NCI-H345 treated with DMSO at 0.1 percent for 48 hours (cell line): ENCODE measurements at regions not wholly inside any gene's neighbourhood (a gene's known extent, or its start where the extent isn't known, plus 50 kb on each side); places are given as distances from the start of the nearest gene placed in this dataset.
"Not testable (repeated sequence)": the region's sequence is repeated elsewhere in the genome, so short reads cannot be mapped to it uniquely, and the experiment has no call there.

Experiments used
- DNase-seq: peaks from one replicate; lab custom pipeline; 2025; ENCODE audit not compliant: unreplicated experiment; lab: John Stamatoyannopoulos, UW

DNA sequence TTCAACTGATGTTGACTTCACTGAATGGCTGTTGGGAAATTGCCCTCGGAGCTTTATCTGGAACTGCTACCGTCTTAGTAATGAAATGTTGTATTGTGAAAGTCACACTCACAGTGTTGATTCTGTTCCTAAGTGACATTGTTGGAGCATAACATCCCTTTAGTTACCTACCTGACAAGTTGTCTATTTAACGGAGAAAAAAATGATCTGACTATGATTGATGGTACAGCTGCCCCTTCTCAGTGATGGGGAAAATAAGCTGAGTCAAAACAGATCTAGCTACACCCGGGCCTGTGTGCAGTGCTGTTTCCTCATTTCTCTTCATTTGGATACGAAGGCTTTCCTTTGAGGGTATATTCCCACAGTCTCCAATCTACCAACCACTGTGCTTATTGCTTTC, 472.3 kb upstream of the BRINP3 start:
- no peak for DNase-seq

DNA sequence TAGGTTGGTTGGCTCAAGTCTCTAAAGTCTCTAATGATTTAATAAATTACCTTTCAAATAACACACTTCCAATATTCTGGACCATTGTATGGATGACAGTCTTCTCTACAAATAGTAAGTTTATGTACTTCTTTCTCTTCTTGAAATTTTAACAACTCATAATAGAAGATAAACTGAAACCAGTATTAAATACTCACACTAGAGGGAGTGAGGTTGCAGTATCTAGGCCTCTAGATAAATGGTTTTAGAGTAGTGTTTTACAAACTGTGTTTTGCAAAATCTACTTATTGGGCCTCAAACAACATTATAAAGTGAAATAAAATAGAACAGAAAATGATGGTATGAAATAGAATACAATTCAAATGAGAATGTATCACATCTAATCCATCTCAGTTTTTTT, 479.9 kb upstream of the BRINP3 start:
- DNase-seq = no peak

DNA sequence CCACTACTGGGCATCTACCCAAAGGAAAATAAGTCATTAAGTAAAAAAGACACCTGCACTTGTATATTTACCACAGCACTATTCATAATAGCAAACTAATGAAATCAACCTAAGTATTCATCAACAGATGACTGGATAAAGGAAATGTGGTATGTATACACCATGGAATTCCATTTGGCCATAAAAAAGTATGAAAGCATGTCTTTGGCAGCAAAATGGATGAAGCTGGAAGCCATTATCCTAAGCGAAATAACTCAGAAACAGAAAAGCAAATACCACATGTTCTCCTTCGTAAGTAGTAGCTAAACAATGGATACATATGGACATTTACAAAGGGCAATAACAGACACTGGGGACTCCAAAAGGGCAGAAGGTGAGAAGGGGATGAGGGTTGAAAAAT, 485.7 kb upstream of the BRINP3 start:
- no peak for DNase-seq

DNA sequence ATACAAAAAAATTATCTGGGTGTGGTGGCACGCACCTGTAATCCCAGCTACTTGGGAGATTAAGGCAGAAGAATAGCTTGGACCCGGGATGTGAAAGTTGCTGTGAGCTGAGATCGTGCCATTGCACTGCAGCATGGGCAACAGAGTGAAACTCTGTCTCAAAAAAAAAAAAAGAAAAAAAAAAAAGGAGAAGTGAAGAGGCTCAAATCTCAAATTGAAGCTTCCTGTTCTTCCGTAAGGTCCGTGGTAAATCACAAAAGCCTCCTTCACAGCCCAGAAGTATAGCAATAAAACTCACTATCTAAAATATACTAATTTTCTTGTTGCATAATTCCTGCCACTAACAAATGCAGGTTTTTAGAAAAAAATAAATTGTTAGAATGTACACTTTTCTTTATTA, 498.2 kb upstream of the BRINP3 start:
- DNase-seq = no peak

DNA sequence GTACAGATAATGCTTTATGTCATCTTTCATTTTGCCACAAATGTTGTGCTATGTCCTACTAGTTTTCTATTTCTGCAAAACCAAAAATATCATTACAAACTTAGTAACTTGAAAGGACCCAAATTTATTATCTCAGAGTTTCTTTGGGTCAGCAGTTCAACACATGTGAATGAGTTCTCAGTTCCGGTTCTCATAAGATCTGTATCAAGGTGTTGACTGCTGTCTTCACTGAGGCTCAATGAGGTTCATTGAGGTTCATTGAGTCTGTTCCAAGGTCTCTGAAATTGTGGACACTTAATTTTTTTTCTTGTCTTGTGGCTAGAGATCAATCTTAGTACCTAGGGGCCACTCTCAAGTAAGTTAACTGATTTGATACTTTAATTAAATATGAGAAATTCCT, 525.1 kb upstream of the BRINP3 start:
- DNase-seq = no peak

DNA sequence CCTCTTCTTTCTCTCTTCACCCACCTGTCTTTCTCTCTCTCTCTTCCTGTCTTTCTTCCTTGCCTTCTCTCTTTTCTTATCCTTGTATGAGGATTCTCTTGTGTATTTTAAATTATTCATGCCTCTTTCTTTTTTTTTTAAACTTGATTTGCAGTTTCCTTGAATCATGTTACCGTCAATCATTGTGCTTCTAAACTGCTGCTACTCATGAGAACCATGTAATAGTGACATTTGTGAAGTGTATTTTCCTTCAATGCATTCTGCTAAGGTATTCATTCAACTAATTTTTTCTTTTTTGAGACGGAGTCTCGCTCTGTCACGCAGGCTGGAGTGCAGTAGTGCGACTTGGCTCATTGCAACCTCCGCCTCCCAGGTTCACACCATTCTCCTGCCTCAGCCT, 539.1 kb upstream of the BRINP3 start:
- no peak for DNase-seq

DNA sequence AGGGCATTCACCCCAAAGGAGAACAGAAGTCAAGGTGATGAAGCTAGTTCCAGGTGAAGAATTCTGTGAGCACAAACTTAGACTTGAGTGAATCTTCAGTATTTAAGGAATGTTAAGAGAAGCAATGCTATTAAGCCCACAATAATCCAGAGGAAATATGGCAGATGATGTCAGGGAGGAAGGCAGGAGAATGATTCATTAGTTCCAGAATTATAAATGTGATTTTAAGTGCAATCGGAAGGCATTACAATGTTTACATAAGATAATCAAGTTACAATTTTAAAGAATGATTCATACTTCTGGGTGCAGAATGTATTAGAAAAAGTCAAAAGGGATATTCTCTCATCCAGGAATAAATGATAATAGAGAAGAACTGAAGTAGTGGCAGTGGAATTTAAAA, 545.2 kb upstream of the BRINP3 start:
- no peak for DNase-seq

DNA sequence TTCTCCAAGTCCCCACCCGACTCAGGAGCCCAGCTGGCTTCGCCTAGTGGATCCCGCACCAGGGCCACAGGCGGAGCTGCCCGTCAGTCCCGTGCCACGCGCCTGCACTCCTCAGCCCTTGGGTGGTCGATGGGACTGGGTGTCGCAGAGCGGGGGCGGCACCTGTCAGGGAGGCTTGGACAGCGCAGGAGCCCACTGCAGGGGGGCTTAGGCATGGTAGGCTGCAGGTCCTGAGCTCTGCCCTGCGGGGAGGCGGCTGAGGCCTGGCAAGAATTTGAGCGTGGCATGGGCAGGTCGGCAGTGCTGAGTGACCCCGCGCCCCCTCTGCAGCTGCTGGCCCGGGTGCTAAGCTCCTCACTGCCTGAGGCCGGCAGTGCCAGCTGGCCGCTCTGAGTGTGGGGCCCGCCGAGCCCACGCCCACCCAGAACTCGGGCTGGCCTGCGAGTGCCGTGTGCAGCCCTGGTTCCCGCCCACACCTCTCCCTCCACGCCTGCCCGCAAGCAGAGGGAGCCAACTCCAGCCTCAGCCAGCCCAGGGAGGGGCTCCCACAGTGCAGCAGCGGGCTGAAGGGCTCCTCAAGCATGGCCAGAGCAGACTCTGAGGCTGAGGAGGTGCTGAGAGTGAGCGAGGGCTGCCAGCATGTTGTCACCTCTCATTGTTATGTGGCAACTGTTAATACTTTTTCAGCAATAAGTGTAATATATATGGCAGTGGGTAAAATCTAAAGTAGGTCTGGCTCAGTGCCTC, 548.4 kb upstream of the BRINP3 start:
- no peak for DNase-seq

DNA sequence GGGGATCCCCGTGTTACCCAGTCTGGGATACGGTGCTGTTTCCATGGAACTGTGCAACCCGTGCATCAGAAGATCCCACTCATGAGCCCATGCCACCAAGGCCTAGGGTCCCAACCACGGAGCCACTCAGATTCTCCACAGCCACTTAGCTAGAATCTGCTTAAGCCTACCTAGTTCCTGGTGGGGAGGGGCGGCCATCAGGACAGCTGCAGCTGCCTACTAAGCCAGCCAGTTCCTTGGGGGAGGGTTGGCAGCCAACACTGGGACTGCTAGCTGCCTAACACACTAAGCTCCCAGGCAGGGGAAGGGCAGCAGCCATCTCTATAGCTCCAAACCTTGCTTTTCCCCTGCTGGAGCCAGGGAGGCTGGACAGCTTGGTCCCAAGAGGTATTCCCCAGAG, 549.2 kb upstream of the BRINP3 start:
- DNase-seq = no peak

DNA sequence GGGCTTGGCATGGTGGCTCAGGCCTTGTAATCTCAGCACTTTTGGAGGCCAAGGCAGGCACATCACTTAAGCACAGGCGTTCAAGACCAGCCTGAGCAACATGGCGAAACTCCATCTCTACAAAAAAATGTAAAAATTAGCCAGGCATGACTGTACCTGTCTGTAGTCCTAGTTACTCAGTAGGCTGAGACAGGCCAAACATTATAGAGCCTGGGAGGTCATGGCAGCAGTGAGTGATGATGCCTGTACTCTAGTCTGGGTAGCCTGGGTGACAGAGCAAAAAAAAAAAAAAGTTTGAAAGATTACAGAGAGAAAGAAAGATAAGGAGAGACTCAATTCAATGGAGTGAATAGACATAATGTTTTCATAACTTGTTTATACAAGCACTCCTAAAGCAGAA, 556.5 kb upstream of the BRINP3 start:
- no peak for DNase-seq

DNA sequence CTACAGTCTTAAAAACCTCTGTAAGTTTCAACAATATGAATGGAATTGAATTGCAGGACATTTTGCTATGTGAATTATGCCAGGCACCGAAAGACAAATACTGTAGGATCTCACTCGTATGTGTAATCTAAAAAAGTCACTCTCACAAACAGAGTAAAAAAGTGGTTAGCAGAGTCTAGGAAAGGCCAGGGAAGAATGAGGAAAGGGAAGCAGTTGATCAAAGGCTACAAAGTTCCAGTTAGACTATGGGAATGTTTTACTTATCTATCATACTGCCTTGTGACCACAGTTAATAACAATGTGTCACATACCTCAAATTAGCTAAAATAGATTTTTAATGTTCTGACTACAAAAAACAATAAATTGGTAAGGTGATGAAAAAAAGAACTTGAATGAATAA, 565.4 kb upstream of the BRINP3 start:
- DNase-seq = no peak

DNA sequence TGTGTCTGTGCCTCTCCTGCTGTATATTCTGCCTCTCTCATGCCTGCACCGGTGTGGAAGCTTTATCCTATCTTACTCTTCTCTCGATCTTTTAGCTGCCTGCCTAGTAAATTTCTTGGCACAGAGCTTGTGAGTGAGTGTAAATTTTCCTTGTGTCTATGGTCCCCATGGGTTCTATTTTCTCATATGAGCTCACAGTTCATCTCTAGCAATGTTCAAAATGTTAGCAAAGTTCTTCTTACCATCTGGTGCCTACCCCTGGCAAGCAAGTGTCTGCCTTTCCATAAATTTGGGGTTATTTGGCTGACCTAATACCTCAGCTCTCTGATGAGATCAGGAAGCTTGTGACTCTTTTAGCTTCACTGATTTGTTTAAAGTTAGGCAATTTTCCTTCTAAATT, 572.1 kb upstream of the BRINP3 start:
- no peak for DNase-seq

DNA sequence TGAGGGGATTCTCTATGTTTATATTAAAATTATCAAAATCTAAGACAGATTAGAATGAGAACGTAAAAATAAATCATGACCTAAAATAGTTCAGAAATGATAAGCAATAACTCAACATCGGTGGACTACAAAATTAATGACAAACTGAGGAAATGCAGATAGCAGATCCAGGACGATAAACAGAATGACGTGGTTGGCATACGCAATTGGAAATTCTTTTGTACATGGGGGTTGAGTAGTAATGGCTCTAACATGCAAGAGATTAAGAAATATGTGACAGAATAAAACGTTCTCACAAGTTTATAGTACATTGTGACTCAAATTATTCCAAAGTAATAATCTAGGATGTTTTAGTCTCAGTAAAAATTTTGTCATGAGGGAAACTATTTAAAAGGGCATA, 575.2 kb upstream of the BRINP3 start:
- DNase-seq = no peak

DNA sequence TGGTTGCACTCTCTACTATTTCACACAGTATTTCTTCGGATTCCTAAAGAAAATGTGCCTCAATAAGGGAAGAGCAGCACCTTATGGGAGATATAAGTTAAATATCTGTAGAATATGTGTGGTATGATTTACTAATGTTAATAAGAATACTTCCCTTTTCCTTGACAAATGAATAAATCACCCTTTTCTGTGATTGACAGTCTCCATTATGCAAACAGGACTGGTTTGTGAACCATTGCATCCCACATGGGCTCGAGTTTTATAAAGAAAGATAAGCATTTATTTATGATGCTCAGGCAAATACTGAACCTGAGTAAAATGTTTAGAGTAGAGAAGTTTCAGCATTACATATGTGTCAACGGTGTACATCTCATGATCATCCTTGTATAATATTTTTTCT, 587.7 kb upstream of the BRINP3 start:
- DNase-seq = no peak

DNA sequence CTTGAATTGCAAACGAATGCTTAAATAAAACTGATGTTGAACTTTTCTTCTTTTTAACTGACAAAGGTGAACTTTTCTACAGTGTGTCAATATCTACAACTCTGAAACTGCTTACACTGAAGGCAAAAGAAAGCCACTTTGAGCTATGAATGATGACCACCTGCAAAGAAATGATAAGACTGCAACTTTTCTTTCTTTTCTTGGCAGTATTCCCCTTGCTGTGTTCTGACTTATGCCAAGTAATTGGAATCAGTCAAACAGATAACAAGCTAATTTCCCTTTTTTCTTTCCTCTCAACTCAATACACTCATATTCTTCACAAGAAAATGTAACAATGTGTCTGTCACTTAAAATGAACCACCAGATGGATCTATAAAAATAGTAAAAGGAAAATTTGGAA, 588.1 kb upstream of the BRINP3 start:
- DNase-seq = no peak

DNA sequence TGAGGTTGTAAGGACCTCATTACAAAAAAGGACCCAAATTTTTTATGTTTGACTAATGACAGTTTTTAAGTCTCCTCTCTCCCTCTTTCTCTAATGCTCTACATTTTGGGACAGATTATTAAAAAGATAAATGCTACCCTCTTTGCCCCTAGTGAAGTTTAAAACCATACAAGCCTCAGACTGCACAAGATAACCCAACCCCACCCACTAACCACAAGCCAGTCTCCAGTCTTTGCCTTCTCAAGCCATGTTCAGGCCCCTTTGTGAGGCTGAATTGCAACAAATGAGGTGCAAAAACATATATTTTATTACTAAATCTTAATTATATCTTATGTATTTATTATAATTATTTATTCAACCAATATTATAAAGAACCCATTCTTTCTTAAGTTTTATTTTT, 597.2 kb upstream of the BRINP3 start:
- DNase-seq = no peak

DNA sequence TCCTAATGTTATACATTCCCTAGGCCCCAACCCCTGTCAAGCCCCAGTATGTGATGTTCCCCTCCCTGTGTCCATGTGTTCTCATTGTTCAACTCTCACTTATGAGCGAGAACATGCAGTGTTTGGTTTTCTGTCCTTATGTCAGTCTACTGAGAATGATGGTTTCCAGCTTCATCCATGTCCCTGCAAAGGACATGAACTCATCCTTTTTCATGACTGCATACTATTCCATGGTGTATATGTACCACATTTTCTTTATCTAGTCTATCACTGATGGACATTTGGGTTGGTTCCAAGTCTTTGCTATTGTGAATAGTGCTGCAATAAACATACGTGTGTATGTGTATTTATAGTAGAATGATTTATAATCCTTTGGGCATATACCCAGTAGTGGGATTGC, 605.4 kb upstream of the BRINP3 start:
- DNase-seq = not testable (repeated sequence)

DNA sequence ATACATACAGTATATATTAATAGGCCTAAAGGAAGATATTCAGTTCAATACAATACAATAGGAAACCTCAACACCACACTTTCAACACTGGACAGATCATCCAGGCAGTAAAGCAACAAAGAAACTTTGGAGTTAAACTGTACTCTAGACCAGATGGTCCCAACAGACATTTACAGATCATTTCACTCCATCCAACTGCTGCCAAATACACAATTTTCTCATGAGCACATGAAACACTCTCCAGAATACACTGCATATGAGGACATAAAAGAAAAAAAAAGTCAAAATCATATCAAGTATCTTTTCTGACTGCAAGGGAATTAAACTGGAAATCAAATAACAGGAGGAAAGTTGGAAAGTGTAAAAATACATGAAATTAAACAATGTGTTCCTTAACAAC, 607.5 kb upstream of the BRINP3 start:
- DNase-seq = no peak

DNA sequence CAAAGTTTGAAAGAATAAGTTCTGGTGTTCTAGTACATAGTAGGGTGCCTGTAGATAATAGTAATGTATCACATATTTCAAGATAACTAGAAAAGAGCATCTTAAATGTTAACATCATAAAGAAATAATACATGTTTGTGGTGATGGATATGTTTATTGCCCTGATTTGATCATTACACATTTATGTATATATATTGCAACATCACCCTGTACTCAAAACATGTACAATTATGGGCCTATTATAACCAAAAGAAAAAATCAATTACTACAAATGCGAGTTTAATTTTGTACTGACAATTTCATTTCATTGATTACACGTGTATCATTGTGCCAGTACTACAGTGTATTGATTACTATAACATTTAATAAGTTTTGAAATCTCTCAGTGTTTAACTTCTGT, 609.2 kb upstream of the BRINP3 start:
- DNase-seq = no peak

DNA sequence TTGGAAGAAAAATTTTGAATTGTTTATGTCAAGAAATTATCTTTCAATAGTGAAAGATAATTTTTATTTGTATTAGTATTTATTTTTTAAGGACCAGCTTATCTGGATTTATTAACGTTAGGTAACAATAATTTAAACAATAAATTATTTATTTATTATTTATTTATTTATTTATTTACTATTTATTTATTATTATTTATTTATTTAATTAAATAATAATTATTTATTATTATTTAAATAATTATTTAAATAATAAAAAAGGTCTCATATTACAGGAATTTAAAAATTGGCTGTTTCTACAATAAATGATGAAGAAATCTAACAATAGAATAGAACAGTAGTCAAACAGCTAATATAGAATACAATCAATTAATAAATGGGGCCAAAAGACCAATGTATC, 618.7 kb upstream of the BRINP3 start:
- DNase-seq = no peak

DNA sequence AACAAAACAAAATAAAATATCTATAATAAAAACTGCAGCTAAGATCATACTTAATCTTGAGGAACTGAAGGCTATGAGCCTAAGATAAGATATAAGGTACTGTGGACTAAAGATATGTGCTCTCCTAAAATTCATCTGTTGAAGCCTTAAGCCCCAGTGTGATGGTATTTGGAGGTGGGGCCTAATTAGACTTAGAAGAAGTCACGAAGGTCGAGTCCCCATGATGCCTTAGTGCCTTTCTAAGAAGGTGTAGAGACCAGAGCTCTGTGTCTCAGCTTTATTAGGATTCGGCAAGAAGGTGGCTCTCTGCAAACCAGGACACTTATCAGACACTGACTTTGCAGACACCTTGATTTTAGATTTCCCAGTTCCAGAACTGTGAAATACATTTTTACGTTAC, 622.0 kb upstream of the BRINP3 start:
- no peak for DNase-seq

DNA sequence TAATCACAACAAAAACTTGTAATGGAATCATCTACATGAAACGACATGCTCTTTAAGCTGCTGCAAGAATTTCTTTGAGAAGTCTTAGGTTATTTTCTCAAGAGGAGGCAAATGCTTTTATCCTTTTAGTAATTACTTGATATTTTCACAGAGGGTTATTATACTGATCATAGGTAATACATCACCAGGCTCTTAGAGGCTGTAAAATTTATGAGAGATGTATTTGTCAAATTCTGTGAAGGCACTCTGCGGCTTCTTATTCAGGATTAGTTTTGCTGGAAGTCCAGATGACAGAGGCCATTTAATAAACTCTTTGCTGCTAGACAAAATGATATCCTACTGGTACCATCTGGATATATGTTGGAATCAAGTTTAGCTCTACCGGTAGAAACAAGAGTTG, 624.3 kb upstream of the BRINP3 start:
- DNase-seq = no peak

DNA sequence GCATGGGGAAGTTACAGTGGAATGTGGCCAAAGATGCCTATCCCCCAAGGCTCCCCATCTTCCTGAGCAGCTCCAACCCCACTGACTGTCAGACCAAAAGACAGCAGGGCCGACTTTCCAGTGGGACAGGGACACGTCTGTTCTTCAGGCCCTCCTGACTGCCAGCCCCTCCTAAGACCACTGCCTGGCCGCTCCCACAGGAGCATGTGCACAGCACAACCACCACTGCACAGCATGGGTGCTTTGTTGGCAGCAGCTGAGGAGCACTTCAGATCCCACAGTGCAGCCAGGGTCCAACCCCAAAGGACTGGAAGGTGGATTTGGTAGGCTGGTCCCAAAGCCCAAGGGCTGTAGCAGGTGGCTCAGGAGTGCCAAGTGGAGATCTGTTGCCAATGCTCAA, 648.3 kb upstream of the BRINP3 start:
- no peak for DNase-seq

DNA sequence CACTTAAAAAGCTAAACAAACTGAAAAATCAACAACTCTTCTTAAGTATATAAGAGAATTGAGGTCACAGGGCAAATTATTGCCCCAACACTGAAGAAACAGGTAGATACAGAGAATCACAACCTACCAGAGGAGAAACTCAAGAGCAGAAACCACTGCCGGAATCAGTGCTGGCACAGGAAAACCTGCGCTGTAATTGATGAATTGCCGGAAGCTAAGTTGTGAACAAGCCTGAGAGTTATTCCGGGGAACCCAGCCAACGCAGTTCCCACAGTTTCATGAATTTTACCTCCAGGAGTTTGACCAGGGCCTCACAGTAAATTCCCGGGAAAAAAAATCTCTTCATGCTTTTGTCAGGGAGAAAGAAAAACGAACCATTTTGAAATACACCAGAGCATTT, 657.1 kb upstream of the BRINP3 start:
- DNase-seq = no peak
